ENCODE measurements at regions not wholly inside any gene's neighbourhood (a gene's known extent, or its start where the extent isn't known, plus 50 kb on each side); places are given as distances from the start of the nearest gene placed in this dataset.
"Not testable (repeated sequence)": the region's sequence is repeated elsewhere in the genome, so short reads cannot be mapped to it uniquely, and the experiment has no call there.

DNA sequence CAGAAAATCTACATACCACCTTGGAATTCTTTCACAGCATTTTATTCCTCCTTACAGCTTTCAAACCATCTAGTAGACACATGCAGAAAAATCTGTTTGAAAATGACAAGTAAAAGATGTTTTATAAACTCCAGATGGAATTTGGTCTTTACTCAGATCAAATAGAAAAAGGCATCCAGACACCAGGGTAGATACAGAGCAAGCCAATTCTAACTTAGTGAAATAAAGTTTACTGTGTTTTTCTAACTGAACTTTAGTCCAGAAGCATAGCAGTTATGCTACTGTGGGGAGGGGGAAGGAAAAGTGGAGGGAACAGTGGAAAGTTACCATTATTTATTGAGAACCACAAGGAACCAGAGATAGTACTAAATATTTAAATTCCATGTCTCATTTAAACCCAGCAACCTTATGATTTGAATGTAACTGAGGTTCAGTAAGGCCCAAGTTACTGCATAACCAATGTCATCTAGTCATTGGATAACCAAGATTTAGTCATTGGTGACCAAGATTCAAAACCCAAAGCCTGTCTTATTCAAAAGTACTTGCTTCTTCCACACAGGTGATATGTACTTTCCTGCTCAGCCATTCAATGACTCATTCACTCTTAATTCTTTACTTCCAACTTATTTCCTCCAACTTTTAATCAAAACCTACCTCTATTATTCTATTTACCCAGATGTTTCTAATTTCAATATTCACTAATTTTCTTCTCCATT lies 57.7 kb downstream of the RAD51AP2 start:
- in situ Hi-C loops (cut with MboI; ENCODE audit: low sequenced_read_pairs): no loop called here

DNA sequence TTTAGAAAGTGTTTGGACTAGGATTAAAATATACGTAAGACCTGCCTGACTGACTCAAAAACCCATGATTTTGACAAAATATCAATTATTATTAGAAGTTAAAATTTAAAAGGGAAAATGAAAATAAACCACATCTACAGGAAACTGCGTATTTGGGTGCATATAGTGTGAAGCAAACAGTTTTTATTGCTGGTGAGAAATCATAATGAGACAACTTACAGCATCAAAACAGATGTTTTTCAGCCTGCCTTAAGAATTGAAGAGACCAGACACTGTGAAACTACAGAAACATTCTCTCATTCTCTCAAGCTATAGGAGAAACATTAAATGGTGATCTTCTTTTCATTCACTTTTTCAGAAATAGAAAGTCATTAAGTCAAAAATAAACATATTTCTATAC lies 62.9 kb downstream of the RAD51AP2 start:
- in situ Hi-C loops (cut with MboI; ENCODE audit: low sequenced_read_pairs): no loop called here

DNA sequence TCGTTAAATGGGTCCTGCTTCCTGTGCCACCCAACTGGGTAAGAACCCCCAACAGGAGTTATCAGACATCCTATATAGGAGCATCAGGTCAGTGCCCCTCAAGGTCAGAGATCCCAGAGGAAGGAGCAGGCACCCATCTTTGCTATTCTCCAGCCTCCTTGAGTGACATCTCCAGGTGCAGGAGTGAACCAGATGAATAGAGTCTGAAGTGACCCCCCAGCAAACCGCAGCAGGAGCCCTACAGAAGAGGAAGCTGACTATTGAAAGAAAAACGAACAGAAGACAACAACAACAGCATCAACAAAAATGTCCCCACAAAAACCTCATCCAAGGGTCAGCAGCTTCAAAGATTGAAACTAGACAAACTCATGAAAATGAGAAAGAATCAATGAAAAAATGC lies 72.0 kb downstream of the RAD51AP2 start:
- in situ Hi-C loops (cut with MboI; ENCODE audit: low sequenced_read_pairs): not testable (repeated sequence)

DNA sequence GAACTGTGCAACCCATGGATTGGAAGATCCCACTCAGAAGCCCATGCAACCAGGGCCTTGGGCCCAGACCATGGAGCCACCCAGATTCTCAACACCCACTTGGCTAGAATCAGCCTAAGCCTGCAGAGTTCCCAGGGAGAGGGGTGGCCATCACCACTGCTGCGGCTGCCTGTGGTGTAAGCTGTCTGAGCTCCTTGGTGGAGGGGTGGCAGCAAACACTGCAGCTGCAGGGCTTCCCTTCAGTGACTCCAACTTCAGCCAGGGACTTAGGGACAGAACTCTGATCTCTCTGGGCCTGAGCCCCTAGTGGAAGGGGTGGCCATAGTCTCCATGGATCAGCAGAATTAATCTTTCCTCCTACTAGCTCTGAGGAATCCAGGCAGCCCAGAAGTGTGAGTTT lies 72.5 kb downstream of the RAD51AP2 start:
- in situ Hi-C loops (cut with MboI; ENCODE audit: low sequenced_read_pairs): no loop called here

DNA sequence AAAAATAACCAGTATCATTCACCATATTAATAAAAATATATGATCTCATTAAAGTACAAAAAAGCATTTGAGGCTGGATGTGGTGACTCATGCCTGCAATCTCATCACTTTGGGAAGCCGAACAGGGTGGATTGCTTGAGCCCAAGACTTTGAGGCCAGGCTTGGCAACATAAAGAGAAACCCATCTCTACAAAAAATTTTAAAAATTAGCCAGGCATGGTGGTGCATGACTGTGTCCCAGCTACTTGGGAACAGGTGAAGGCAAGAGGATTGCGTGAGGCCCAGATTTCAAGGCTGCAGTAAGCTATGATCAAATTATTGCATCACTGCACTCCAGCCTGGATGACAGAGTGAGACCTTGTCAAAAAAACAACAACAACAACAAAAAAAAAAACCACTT lies 75.9 kb downstream of the RAD51AP2 start:
- in situ Hi-C loops (cut with MboI; ENCODE audit: low sequenced_read_pairs): no loop called here

DNA sequence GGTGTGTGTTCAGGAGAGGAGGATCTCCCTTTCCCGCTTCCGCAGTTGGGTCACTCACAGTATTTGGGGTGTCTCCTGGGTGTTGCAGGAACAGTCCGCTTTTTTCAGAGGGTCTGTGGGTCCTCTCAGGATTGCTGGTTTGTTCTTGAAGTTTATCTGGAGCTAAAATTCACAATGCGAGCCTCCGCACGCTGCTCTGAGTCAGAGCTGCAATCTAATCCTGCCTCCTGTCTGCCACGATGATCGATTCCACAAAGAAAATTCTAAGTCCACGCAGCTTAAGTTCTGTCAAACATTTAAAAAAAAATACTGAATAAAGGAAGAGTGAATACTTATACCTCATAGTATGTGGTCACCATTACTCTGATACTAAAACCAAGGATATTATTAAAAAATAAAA lies 76.5 kb downstream of the RAD51AP2 start:
- in situ Hi-C loops (cut with MboI; ENCODE audit: low sequenced_read_pairs): no loop called here

DNA sequence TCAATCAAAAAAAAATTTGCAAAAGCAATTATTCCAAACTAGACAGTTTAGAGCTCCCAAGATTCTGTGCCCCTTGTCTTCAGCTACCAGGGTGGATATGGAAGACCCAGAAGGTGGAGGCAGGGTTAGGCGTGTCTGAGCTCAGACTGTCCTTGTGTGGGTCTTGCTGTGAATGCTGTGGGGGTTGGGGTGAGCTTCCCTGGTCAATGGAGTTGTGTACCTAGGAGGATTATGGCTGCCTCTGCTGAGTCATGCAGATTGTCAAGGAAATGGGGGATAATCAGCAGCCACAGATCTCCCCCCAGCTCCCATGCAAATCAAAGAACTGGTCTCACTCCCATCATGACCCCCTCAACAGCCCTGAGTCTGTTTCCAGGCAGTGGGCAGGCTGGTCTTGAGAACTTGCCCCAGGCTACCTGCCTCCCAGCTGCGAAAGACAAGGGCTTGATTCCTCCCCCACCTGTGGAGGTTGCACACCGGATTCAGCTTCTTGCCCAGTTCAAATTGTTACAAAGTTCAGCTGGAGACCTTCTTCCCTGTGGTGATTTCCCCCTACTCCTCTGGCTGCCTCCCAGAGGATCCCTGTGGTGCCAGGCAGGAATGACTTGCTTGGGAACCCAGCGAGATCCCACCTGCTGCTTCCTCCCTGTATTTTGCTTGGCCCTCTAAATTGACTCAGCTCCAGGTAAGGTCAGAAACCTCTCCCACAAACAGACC lies 77.0 kb downstream of the RAD51AP2 start:
- in situ Hi-C loops (cut with MboI; ENCODE audit: low sequenced_read_pairs): no loop called here

DNA sequence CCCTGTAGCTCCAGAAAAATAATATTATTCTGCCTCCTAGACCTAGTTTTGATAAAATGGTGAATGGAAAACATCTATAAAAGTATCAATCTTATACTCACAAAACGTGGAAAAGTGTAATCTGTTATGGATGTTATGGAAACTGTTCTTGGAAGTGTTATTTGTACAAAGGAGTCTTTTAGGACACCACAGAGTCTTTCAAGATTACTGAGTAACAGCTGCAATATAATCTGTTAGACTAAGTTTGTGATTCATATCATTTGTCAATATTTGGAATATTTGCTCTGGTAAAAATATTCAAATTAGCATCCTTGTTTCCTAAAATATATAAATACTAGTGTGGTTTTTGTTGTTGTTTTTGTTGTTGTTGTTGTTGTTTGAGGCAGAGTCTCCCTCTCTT lies 87.9 kb downstream of the RAD51AP2 start:
- in situ Hi-C loops (cut with MboI; ENCODE audit: low sequenced_read_pairs): no loop called here

DNA sequence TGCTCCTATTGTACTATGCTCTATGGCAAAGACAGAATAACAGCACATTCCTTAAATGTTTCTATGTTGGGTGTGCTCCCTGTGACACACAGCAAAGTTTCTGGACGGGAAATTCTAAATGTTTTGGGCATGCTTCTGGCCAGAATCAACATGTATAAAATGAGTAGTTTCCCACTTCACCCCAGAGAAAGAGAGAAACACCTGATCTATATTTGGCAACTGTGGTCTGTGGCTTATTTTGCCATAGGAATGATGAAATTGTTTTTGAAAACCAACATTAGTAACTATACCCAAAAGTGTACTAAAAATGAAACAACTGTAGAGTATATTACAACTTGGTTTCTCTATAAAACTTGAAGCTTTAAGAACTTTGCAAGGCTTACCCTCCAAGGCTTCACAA lies 89.1 kb downstream of the RAD51AP2 start:
- in situ Hi-C loops (cut with MboI; ENCODE audit: low sequenced_read_pairs): no loop called here

DNA sequence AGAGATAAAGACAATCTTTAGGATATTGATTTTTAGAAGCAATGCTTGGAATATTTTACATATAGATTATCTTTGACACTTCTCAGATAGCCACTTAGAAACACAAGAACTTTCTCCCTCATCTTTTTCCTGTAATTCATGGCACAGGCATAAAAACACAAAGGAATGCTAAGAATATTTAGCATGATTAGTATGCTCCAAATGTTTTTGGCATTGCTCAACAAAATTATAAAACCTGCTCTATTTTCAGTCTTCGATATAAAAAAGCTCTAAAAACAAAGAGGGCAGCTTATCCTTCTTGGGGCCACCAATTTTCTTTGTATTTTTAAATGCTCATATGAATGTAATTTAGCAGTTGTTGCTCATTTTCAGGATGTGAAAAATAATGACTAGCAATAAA lies 90.8 kb downstream of the RAD51AP2 start:
- in situ Hi-C loops (cut with MboI; ENCODE audit: low sequenced_read_pairs): no loop called here

DNA sequence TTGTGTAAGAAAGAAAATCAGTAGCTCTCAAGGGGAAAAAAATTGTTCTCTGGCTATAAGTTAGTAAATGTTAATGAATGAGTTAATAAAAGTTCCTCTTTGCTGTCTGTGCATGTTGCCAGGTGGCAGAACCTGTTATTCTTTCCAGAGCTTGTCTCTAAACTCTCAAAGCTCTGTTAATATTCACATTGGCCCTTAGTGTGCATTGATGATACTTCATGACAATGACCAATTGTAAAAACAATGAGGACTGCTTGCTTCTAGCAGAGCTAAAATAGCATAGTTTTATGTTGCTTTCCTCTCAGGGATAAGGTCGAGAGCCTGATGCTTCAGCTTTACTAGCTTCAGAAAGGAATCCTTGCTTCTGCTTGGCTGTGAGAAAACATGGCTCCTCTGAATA lies 91.5 kb downstream of the RAD51AP2 start:
- in situ Hi-C loops (cut with MboI; ENCODE audit: low sequenced_read_pairs): no loop called here

DNA sequence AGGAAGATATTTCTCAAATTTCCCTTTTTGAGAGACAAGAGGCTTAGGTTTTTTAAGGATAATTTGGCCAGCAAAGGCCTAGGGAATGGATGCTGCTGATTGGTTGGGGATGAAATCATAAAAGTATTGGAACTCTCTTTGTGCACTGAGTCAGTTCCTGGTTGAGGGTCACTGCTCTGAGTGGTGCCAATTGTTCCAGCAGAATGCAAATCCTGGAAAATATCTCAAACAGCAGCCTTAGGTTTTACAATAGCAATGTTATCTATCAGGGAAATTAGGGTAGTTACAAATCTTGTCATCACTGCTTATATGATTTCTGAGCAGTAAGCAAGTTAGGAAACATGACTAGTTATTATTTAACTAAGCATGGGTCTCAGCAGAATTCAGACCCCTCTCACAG lies 96.2 kb downstream of the RAD51AP2 start:
- in situ Hi-C loops (cut with MboI; ENCODE audit: low sequenced_read_pairs): no loop called here

DNA sequence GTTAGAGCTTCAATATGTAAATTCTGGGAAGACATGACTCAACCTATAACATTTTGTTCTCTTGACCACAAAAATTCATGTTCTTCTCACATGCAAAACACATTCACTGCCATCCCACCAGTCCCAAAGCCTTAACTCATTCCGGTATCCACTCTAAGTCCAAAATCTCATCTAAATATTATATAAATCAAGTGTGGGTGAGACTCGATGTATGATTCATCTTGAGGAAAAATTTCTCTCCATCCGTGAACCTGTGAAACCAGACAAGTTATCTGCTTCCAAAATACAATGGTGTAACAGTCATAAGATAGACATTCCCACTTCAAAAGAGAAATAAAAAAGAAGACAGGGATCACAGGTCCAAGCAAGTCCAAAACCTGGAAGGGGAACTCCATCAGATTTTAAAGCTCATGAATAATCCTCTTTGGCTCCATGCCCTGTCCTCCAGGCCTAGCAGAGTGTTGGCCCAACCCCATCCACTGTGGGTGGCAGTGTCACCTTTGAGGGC lies 101.3 kb downstream of the RAD51AP2 start:
- in situ Hi-C loops (cut with MboI; ENCODE audit: low sequenced_read_pairs): no loop called here

DNA sequence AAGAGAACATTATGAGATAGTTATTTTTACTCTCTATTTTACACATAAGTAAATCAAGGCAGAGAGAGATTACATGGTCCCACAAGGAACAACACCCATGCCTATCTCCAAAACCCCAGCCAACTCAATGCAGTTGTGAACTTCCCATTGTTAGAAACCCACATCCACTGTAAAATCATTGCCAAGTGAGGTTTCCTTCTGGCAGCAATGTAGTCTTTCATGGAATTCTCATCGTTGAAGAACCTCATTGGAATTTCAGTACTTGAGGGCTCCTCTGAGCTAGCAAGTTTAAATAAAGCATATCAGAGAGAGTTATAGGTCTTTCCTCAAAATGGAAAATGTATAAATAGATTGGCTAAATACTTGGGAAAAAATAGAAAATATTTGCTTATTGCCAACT lies 105.2 kb downstream of the RAD51AP2 start:
- in situ Hi-C loops (cut with MboI; ENCODE audit: low sequenced_read_pairs): no loop called here

DNA sequence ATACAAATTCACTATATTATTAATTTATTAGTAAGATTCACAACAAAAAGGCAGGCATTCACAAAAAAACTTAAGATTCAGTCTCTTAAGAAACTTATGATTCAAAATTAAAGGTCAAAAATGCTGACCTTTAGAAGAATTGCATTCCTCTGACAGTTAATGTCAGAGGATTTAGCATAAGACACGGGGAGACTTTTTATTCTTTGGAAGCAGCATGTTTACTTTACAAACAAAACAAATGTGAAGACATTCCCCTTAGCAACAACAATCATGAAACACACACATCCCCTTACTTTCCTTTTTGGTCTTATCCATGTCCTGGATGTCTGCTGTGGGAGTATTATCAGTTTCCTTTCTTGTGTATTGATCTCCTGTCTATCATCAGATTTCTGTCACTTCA lies 117.1 kb downstream of the RAD51AP2 start:
- in situ Hi-C loops (cut with MboI; ENCODE audit: low sequenced_read_pairs): no loop called here

DNA sequence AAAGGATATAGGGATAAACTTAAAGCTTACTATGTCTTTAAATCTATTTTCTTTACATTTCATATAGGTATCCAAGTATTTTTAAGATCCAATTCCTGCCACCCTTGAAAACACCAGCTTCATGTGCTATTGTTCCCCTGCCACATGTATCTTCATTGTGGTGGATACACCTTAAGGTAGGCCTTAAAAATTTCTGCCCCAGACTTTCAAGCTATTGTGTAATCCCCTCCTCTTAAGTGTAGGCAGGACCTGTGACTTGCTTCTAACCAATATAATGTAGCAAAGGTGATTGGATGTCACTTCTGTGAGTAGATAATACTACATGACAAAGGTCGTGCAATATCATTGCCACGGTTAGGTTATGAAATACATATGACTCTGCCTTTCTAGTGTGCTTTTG lies 119.5 kb downstream of the RAD51AP2 start:
- in situ Hi-C loops (cut with MboI; ENCODE audit: low sequenced_read_pairs): no loop called here

DNA sequence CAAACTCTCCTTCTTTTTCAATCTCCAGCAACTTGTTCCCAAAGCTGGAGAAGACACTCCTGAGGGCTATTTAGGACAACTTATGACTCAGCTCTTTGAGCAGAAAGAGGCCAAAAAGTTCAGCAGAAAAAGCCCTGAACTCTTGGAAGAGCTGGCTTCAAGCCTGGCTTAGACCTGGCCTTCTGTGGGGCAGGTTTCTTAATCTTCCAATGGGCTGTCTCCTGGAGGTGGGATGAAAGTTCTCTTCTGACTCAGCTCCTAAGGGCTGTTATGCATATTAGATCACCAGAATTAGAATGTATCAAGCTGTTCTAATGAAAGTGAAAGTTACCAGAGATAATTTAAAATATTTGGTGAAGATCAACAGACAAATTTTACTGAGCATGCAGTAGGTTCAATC lies 129.4 kb downstream of the RAD51AP2 start:
- in situ Hi-C loops (cut with MboI; ENCODE audit: low sequenced_read_pairs): no loop called here

DNA sequence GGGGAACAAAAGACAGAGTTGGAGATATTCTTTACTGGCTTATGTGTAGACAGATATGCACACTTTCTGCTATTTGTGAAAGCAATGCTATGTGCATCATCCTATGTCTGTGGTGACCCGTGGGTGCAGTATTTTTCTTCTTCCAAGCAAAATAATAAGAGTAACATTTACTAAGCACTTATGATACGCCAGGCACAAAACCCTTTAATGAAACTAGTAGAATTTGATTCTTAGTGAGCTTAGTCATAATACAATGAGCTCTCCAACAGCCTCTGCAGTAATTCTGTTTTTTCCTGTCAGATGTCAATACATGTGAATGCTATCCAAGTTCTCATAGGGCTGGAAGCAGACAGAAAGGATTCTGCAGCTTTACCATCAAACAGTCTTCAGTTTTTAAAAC lies 130.6 kb downstream of the RAD51AP2 start:
- in situ Hi-C loops (cut with MboI; ENCODE audit: low sequenced_read_pairs): no loop called here

DNA sequence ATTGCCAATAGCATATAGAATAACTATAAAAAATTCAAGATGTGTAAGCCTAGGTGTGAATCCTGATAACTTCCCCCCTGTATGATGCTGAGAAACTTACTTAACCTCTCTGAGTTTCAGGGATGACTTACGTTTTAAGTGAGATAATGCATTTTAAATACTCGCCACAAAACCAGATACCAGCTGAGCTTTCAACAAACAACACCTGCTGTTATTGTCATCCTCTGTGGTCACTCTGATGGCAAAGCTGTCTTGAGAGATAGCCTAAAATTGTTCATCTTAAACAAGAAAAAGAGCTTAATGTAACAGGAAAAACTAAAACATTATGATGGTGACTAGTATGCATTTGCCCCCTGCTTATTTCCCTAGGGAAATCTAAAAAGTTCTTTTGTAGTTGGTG lies 131.5 kb downstream of the RAD51AP2 start:
- in situ Hi-C loops (cut with MboI; ENCODE audit: low sequenced_read_pairs): no loop called here

DNA sequence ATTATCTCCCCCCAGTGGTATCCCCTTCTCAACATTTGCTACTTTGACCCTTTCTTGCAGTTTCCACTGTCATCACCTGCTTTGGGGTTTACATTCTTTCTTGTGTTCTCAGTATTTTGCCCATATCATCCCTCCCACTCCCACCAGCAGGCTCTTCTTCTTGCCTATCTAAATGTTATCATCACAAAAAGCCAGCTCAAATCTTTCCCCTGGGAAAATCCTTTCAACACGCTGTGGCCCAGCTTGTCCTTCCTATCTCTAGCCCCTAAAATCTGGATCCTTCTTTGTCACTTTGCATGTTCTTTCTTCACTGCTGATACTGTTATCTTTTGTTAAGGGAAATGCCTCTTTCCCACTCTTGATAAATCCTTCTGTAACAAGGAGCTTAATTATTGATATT lies 138.2 kb downstream of the RAD51AP2 start:
- in situ Hi-C loops (cut with MboI; ENCODE audit: low sequenced_read_pairs): no loop called here

DNA sequence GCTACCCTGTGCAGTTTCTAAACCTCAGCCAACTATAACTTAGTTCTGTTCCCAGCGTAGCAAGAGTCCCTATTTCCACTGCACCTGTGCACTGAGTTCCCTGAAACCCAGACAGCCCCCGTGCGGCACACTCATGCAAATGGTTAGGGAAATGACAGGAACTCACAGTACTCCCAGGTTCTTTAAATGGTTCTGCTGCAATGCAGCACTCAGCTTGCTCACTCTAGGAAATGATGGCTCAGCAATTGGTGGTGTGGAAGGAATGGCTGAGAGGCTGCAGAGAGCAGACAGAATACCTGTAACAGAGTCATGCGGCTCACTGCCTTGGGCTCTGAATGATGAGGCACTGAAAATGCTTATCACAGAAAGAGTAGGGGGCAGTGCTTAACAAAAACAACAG lies 143.0 kb downstream of the RAD51AP2 start:
- in situ Hi-C loops (cut with MboI; ENCODE audit: low sequenced_read_pairs): no loop called here

DNA sequence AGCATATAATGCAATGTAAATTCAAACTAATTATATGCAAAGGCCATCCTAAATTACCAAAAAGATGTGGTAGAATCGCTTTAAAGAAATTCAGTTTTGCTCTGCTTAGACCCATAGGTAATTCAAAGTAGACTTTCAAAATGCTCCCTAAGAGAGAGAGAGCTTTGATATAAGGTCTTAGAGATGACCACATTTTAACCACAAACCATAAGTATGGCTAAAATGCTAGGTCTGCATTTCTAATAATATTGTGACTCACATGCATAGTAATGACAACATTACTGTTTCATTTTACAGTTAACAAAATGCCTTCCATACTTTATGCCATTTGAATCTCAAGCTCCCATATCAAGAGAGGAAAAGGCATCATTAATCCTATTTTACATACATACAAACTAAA lies 144.5 kb downstream of the RAD51AP2 start:
- in situ Hi-C loops (cut with MboI; ENCODE audit: low sequenced_read_pairs): no loop called here

DNA sequence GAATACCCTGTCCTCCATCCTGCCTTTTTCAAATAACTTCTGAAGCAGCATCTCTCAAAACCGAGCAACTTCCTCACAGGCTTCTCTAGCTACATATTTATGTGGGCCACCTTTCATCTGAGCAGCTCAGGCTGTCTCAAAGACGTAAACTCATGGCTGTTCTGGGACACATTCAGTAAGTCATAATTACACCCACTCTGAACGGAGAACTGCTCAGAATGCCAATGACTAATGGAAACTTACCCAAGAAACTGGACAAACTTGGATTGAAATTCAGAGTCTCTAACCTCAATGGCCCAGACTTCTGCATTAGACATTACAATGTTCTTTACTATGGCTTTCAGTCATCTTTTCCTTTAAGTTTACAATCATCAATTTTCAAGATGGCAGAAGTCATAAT lies 145.2 kb downstream of the RAD51AP2 start:
- in situ Hi-C loops (cut with MboI; ENCODE audit: low sequenced_read_pairs): no loop called here
